HEK293 (cell line): ENCODE measurements at regions not wholly inside any gene's neighbourhood (a gene's known extent, or its start where the extent isn't known, plus 50 kb on each side); places are given as distances from the start of the nearest gene placed in this dataset.

ENCODE experiments used
- CTCF ChIA-PET: fragments of 350-600 bp; formaldehyde crosslinking; extraction: SDS; loops from one replicate; lab custom pipeline; 2021; ENCODE audit warnings: antibody characterized with exemption; lab: Yijun Ruan, JAX
- POLR2A ChIA-PET: fragments of 300-600 bp; formaldehyde crosslinking; extraction: SDS; loops from one replicate; lab custom pipeline; 2020; ENCODE audit warnings: antibody characterized with exemption, inconsistent platforms; lab: Yijun Ruan, JAX
- H3K27ac ChIP-seq: fragments of 200-500 bp; sonication (Bioruptor generic); 2 replicates; pipeline ENCODE4 v1.5.1; 2014; ENCODE audit warnings: low read depth, low read length, control low read depth, inconsistent platforms; ENCODE audit errors: extremely low read depth
- H3K36me3 ChIP-seq, 2 experiments: fragments of 200-500 bp in 1 of 2; sonication (Bioruptor generic) in 1 of 2; 1 replicate in 1 of 2; 2 replicates in 1 of 2; pipeline ENCODE4 v1.5.1; 2014 to 2017; ENCODE audit warnings: inconsistent platforms in 2 of 2, low read length in 2 of 2; ENCODE audit not compliant: control insufficient read depth in 2 of 2, insufficient read depth in 1 of 2
- H3K4me1 ChIP-seq: fragments of 200-500 bp; sonication (Bioruptor generic); 2 replicates; pipeline ENCODE4 v1.5.1; 2014; ENCODE audit warnings: mild to moderate bottlenecking, low read length, inconsistent platforms; ENCODE audit not compliant: control insufficient read depth, insufficient read depth
- H3K4me3 ChIP-seq: 2 replicates; pipeline ENCODE4 v1.5.1; 2011; ENCODE audit warnings: low read depth, mild to moderate bottlenecking, control low read depth, low read length, moderate library complexity
- H3K9me3 ChIP-seq: fragments of 200-500 bp; sonication (Bioruptor generic); 2 replicates; pipeline ENCODE4 v1.5.1; 2014; ENCODE audit warnings: low read depth, low read length, inconsistent platforms; ENCODE audit not compliant: control insufficient read depth, insufficient read depth
- HOXC10 ChIP-seq: sonication (generic); formaldehyde crosslinking; IDR thresholded peaks from 2 replicates; pipeline ENCODE4 v1.8.1; 2023; ENCODE audit warnings: mild to moderate bottlenecking, missing genetic modification reagents
- IKZF3 ChIP-seq: fragments of 450-650 bp; IDR thresholded peaks from 2 replicates; pipeline ENCODE4 v1.5.0; 2018; ENCODE audit warnings: missing biosample characterization, mild to moderate bottlenecking, missing genetic modification characterization, moderate library complexity
- SCRT1 ChIP-seq: fragments of 450-650 bp; formaldehyde crosslinking; IDR thresholded peaks from 2 replicates; pipeline ENCODE4 v1.5.1; 2016; ENCODE audit warnings: missing biosample characterization, missing genetic modification characterization, borderline replicate concordance
- ZBTB1 ChIP-seq: fragments of 450-650 bp; formaldehyde crosslinking; IDR thresholded peaks from 2 replicates; pipeline ENCODE4 v1.5.1; 2016; ENCODE audit warnings: missing biosample characterization, missing genetic modification characterization
- ZBTB10 ChIP-seq: fragments of 450-650 bp; formaldehyde crosslinking; IDR thresholded peaks from 2 replicates; pipeline ENCODE4 v1.5.1; 2016; ENCODE audit warnings: missing biosample characterization, missing genetic modification characterization
- ZNF202 ChIP-seq: fragments of 450-650 bp; formaldehyde crosslinking; IDR thresholded peaks from 2 replicates; pipeline ENCODE4 v1.5.1; 2016; ENCODE audit warnings: missing biosample characterization, missing genetic modification characterization, borderline replicate concordance
- ZNF274 ChIP-seq, 2 experiments: fragments of 200-500 bp in 1 of 2; fragments of 450-650 bp in 1 of 2; sonication (Bioruptor generic) in 1 of 2; formaldehyde crosslinking in 1 of 2; IDR thresholded peaks; 2 replicates each; pipeline versions ENCODE4 v1.5.1 to v1.6.1; 2014 to 2016; ENCODE audit warnings: borderline replicate concordance in 1 of 2, inconsistent platforms in 1 of 2, low read length in 1 of 2, missing biosample characterization in 1 of 2, missing genetic modification characterization in 1 of 2
- ZNF354C ChIP-seq: fragments of 450-650 bp; formaldehyde crosslinking; IDR thresholded peaks from 2 replicates; pipeline ENCODE4 v1.5.1; 2016; ENCODE audit warnings: missing biosample characterization, missing genetic modification characterization, low read depth, borderline replicate concordance
- ZNF37A ChIP-seq: fragments of 450-650 bp; IDR thresholded peaks from 2 replicates; pipeline ENCODE4 v1.5.1; 2018; ENCODE audit warnings: missing biosample characterization, missing genetic modification characterization
- ZNF514 ChIP-seq: fragments of 450-650 bp; formaldehyde crosslinking; IDR thresholded peaks from 2 replicates; pipeline ENCODE4 v1.5.1; 2016; ENCODE audit warnings: missing biosample characterization, missing genetic modification characterization
- ZNF571 ChIP-seq: fragments of 450-650 bp; formaldehyde crosslinking; IDR thresholded peaks from 2 replicates; pipeline ENCODE4 v1.5.0; 2017; ENCODE audit warnings: missing biosample characterization, missing genetic modification characterization
- ZNF623 ChIP-seq: fragments of 450-650 bp; formaldehyde crosslinking; IDR thresholded peaks from 2 replicates; pipeline ENCODE4 v1.5.1; 2016; ENCODE audit warnings: missing biosample characterization, missing genetic modification characterization
- ZNF629 ChIP-seq: fragments of 450-650 bp; formaldehyde crosslinking; IDR thresholded peaks from 2 replicates; pipeline ENCODE4 v1.5.1; 2017; ENCODE audit warnings: missing biosample characterization, missing genetic modification characterization
- ZNF785 ChIP-seq: fragments of 450-650 bp; formaldehyde crosslinking; IDR thresholded peaks from 2 replicates; pipeline ENCODE4 v1.5.1; 2016; ENCODE audit warnings: missing biosample characterization, missing genetic modification characterization
- ZSCAN16 ChIP-seq: fragments of 450-650 bp; formaldehyde crosslinking; IDR thresholded peaks from 2 replicates; pipeline ENCODE4 v1.5.1; 2016; ENCODE audit warnings: missing biosample characterization, missing genetic modification characterization
- TF ChIP-seq, protein P1 (sequence below): fragments of 450-650 bp; formaldehyde crosslinking; IDR thresholded peaks from 2 replicates; pipeline ENCODE4 v1.5.1; 2016; ENCODE audit warnings: missing biosample characterization, missing genetic modification characterization
- TF ChIP-seq, protein P2 (sequence below): fragments of 450-650 bp; formaldehyde crosslinking; IDR thresholded peaks from 2 replicates; pipeline ENCODE4; 2016; ENCODE audit warnings: missing biosample characterization, missing genetic modification characterization
- TF ChIP-seq, protein P3 (sequence below): fragments of 450-650 bp; formaldehyde crosslinking; IDR thresholded peaks from 2 replicates; pipeline ENCODE4 v1.5.1; 2016; ENCODE audit warnings: missing biosample characterization, missing genetic modification characterization
- TF ChIP-seq, protein P4 (sequence below): fragments of 450-650 bp; formaldehyde crosslinking; IDR thresholded peaks from 2 replicates; pipeline ENCODE4 v1.5.1; 2016; ENCODE audit warnings: missing biosample characterization, missing genetic modification characterization
- TF ChIP-seq, protein P5 (sequence below): fragments of 450-650 bp; formaldehyde crosslinking; IDR thresholded peaks from 2 replicates; pipeline ENCODE4 v1.5.1; 2017; ENCODE audit warnings: missing biosample characterization, missing genetic modification characterization
- TF ChIP-seq, protein P6 (sequence below): fragments of 450-650 bp; formaldehyde crosslinking; optimal IDR thresholded peaks from 2 replicates; pipeline ENCODE3; 2016; ENCODE audit warnings: missing biosample characterization, mild to moderate bottlenecking, missing genetic modification characterization

DNA sequence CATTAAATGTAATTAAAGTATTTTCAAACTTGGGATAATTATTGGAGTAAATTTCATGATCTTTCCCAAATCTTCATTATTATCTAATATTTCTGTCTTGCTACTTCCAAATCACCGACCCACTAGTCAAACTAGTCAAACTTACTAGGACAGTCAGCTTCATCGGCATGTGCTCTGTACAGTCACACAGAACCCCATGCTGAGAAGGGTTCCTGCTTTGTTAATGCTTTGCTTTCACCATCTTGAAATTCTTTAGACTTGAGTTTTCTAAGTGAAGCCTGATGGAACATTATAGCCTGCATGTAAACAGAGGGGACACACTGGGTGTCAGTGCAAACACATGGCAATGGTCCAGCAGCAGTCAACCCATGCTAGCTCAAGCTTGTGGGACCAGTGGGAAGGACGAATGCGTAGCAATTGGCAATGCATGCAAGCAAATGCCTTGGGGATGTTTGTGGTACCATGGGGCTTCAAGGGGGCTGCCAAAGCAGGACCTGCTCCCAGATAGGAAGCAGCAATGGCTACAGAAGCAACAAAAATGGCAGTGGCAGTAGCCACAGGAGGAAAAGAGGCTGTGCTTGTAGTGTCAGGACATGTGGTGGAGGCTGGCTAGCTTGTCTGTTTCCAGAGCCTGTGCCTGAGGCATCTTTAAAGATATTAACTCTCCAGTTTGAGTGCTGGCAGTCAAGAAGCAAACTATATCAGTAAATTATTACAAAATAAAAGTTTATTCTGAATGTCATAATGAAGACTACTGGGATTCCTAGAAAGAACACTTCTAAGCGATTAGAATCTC lies 441.1 kb upstream of the SEMA3D start:
- Histone ChIP-seq H3K4me3 (no peak overlapping the region), H3K4me1 (no peaks in the 10 kb centered on the region), H3K27ac (no peak overlapping the region), H3K36me3 (no peaks in the 10 kb centered on the region), H3K9me3 (no peaks in the 10 kb centered on the region)
- ChIA-PET CTCF (no interaction called here), POLR2A (no interaction called here)
- TF ChIP-seq ZNF623 (tag by site-specific recombination) (no peak), ZBTB10 (tag by site-specific recombination) (no peak), ZNF354C (tag by site-specific recombination) (no peak), ZNF629 (tag by site-specific recombination) (no peak)
- TF ChIP-seq, protein P1, sequence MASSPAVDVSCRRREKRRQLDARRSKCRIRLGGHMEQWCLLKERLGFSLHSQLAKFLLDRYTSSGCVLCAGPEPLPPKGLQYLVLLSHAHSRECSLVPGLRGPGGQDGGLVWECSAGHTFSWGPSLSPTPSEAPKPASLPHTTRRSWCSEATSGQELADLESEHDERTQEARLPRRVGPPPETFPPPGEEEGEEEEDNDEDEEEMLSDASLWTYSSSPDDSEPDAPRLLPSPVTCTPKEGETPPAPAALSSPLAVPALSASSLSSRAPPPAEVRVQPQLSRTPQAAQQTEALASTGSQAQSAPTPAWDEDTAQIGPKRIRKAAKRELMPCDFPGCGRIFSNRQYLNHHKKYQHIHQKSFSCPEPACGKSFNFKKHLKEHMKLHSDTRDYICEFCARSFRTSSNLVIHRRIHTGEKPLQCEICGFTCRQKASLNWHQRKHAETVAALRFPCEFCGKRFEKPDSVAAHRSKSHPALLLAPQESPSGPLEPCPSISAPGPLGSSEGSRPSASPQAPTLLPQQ (tag by site-specific recombination), result no peak
- TF ChIP-seq, protein P2, sequence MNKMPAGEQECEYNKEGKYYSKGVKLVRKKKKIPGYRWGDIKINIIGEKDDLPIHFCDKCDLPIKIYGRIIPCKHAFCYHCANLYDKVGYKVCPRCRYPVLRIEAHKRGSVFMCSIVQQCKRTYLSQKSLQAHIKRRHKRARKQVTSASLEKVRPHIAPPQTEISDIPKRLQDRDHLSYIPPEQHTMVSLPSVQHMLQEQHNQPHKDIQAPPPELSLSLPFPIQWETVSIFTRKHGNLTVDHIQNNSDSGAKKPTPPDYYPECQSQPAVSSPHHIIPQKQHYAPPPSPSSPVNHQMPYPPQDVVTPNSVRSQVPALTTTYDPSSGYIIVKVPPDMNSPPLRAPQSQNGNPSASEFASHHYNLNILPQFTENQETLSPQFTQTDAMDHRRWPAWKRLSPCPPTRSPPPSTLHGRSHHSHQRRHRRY, result no peak
- TF ChIP-seq, protein P3, sequence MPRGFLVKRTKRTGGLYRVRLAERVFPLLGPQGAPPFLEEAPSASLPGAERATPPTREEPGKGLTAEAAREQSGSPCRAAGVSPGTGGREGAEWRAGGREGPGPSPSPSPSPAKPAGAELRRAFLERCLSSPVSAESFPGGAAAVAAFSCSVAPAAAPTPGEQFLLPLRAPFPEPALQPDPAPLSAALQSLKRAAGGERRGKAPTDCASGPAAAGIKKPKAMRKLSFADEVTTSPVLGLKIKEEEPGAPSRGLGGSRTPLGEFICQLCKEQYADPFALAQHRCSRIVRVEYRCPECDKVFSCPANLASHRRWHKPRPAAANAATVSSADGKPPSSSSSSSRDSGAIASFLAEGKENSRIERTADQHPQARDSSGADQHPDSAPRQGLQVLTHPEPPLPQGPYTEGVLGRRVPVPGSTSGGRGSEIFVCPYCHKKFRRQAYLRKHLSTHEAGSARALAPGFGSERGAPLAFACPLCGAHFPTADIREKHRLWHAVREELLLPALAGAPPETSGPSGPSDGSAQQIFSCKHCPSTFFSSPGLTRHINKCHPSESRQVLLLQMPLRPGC (tag by site-specific recombination), result no peak
- TF ChIP-seq, protein P4, sequence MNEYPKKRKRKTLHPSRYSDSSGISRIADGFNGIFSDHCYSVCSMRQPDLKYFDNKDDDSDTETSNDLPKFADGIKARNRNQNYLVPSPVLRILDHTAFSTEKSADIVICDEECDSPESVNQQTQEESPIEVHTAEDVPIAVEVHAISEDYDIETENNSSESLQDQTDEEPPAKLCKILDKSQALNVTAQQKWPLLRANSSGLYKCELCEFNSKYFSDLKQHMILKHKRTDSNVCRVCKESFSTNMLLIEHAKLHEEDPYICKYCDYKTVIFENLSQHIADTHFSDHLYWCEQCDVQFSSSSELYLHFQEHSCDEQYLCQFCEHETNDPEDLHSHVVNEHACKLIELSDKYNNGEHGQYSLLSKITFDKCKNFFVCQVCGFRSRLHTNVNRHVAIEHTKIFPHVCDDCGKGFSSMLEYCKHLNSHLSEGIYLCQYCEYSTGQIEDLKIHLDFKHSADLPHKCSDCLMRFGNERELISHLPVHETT (tag by site-specific recombination), result no peak

GRCh38 chr7:85622059-85622458 lies 435.2 kb upstream of the SEMA3D start:
- Histone ChIP-seq H3K36me3 (no peaks in the 10 kb centered on the region), H3K4me3 (no peak overlapping the region), H3K9me3 (no peaks in the 10 kb centered on the region), H3K4me1 (no peaks in the 10 kb centered on the region), H3K27ac (no peak overlapping the region)
- ChIA-PET POLR2A (no interaction called here), CTCF (no interaction called here)
- TF ChIP-seq, protein P5, sequence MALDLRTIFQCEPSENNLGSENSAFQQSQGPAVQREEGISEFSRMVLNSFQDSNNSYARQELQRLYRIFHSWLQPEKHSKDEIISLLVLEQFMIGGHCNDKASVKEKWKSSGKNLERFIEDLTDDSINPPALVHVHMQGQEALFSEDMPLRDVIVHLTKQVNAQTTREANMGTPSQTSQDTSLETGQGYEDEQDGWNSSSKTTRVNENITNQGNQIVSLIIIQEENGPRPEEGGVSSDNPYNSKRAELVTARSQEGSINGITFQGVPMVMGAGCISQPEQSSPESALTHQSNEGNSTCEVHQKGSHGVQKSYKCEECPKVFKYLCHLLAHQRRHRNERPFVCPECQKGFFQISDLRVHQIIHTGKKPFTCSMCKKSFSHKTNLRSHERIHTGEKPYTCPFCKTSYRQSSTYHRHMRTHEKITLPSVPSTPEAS (tag by site-specific recombination), result no peak
- TF ChIP-seq, protein P6, sequence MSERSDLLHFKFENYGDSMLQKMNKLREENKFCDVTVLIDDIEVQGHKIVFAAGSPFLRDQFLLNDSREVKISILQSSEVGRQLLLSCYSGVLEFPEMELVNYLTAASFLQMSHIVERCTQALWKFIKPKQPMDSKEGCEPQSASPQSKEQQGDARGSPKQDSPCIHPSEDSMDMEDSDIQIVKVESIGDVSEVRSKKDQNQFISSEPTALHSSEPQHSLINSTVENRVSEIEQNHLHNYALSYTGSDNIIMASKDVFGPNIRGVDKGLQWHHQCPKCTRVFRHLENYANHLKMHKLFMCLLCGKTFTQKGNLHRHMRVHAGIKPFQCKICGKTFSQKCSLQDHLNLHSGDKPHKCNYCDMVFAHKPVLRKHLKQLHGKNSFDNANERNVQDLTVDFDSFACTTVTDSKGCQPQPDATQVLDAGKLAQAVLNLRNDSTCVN (tag by site-specific recombination), result no peak
- TF ChIP-seq ZNF514 (tag by site-specific recombination), result no peak
- no peak for TF ChIP-seq ZNF202 (tag by site-specific recombination)
- TF ChIP-seq ZNF37A (tag by site-specific recombination), result no peak
- TF ChIP-seq, protein P2, result no peak
- TF ChIP-seq SCRT1 (tag by site-specific recombination), result no peak
- no peak for TF ChIP-seq IKZF3
- no peak for TF ChIP-seq ZNF785 (tag by site-specific recombination)
- TF ChIP-seq HOXC10 (CRISPR knock-in tag), result no peak
- TF ChIP-seq ZNF274 (IDR thresholded peaks at IDR 0.05; ENCODE audit: low read length), result no peak
- no peak for TF ChIP-seq ZNF274 (tag by site-specific recombination; IDR thresholded peaks at IDR 0.05; ENCODE audit: borderline replicate concordance)
- TF ChIP-seq ZBTB1 (tag by site-specific recombination), result no peak
- TF ChIP-seq ZSCAN16 (tag by site-specific recombination), result no peak
- TF ChIP-seq ZNF571 (tag by site-specific recombination), result no peak
